HCEC 1CT (cell line): ENCODE measurements at regions not wholly inside any gene's neighbourhood (a gene's known extent, or its start where the extent isn't known, plus 50 kb on each side); places are given as distances from the start of the nearest gene placed in this dataset.

ENCODE experiments used
- DNase-seq: peaks from one replicate; pipeline ENCODE4 v3.0.0-alpha.2; 2017

GRCh38 chr14:101122237-101123141 is 219.0 kb upstream of the RTL1 start:
- DNase-seq: no peak

DNA sequence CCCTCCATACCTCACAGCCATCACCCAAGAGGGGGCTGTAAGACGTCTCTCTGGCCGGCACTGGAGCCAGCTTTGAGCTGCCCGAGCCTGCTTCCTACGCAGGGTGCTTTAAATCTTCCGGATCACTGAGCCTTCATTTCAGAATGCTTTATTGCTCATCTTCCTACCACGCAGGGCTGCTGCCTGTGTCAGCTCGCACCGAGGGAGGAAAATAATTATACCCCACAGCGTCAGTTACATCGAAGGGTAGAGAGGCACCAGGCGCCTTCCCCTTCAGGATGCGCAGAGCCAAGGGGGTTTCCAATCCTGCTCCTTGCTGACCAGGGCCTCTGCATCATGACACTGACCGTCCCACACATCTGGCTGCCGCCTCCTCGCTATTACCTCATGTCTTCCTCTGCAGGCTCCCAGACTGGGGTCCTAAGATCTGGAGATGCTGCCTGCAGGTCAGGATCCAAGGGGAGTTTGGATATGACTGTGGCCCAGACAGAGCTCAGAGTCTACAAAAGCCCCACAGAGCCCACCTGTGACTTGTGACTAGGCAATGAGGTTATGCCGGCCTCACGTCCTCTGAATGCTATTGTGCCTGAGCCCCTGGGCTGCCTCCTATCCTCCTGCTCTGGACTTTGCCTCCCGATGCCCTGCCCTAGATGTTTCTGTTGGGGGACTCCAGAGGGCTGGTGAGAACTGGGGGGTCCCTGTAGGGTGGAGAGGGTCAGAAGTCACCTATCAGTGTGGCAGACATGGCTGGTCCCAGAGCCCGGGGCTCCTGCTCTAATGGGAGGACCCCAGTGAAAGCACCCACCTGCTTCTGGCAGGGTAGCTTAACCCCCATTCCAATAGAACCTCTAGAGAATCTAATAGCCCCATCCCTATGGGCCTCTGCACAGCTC is 220.3 kb upstream of the RTL1 start:
- no peak for DNase-seq

GRCh38 chr14:101124815-101125214 is 221.3 kb upstream of the RTL1 start:
- no peak for DNase-seq

DNA sequence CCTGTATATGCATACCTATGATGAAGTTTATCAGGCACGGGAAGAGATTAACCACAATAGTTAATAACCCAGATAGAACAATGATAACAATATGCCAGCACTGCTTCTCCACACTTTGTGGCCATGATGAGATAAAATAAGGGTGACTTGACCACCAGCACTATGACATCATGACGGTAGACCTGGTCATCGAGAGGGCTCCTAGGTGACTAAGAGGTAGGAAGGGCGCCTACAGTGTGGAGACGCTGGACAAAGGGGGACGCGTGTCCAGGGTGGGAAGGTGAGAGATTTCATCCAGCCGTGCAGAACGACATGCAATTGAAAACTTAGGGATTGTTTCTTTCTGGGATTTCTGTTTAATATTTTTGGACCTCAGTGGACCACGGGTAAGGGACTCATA is 221.8 kb upstream of the RTL1 start:
- DNase-seq: no peak

DNA sequence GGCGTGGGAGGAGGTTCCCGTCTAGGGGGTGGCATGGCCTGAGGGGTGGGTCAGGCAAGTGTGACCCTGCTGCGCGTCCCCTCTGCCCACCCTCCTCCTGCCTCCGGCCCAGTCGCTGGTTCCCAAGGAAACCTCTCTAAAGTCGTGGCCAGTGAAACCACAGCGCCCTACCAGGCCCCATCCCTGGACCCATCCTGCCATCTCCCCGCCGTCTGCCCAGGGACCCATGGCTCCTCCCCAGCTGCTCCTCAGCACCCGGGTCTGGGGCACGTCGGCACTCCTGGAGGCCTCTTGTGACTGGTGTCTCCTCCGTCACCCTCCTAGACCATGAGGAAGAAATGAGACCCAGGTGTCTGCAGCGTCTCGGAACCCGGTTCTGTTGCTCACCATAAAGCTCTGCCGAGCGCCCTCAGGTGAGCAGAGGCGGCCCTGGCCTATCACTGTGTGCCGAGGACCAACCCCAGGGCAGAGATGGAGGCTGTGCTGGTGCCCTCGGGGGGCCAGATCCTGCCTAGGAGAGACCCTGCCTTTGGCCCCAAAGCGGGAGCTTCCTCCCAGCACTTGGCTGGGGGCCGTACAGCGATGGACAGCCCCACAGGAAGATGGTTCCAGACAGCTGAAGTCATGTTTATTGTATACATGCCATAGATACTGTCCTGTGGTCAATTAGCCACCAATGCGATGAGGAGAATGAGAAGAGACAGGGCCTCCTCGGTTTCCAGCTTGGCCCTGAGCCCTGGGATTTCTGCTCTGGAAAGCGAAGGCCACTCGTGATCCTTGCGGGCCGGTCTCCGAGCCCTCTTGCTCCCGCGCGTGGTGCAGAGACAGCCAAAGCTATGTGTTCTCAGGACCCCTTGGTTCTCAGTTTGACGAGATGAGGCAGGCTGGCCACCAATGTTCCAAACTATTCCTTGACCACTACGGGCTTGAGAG is 222.5 kb upstream of the RTL1 start:
- no peak for DNase-seq

DNA sequence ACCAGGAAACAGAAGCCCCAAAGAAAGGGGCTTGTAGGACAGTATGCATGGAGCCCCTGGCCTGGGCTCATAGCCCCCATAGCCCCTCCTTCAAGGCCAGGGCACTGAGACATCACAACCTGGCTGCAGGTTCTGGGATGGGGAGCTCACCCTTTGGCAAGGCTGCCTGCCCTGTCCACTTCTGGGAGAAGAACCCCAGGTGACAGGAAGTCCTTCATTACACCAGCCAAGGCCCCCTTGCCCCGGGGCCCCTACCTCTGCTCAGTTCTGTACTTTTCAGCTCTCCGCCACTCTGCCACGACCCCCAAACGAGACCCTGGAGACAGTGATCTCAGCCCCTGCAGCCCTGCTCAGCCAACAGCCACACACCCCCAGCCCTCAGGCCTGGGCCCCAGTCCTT is 223.2 kb upstream of the RTL1 start:
- no peak for DNase-seq

- no peak for DNase-seq
Measured at GRCh38 chr14:101127224-101127623, 223.7 kb upstream of the RTL1 start.

GRCh38 chr14:101128478-101129321 is 225.2 kb upstream of the RTL1 start:
- DNase-seq: no peak

DNA sequence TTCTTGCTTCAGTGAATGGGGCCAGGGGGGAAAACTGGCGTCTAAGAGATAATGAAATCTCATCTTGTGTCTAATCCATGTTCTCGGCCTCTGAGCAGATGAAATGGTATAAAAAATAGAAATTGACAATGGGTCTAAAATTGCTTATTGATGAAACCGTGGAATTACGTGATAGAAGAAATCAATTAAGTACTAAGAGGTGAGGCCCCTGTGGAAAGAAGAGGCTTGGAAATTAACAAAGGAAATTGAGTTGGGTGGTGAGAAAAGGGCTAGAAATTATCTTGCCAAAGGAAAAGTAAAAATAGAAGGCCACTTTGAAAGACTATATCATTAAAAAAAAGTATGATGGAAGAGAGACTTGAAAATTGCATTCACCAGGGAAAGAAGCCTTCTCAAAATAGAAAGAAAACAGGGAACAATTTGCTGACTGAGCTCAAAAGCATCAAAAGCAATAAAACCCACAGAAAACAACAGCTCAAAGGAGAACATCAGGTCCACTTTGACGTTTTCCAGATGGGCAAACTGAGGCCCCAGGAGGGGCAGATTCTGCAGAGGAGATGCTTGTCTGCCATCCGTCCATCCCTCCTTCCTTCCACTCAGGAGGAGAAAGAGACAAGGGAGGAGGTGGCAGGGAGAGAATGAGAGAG is 226.1 kb upstream of the RTL1 start:
- no peak for DNase-seq

GRCh38 chr14:101130861-101131260 is 227.3 kb upstream of the RTL1 start:
- no peak for DNase-seq

GRCh38 chr14:101131451-101131916 is 228.0 kb upstream of the RTL1 start:
- no peak for DNase-seq

GRCh38 chr14:101132051-101132571 is 228.6 kb upstream of the RTL1 start:
- DNase-seq: no peak

GRCh38 chr14:101132588-101132987 is 229.1 kb upstream of the RTL1 start:
- DNase-seq: no peak

- DNase-seq: no peak
Measured at GRCh38 chr14:101133068-101133467, 229.5 kb upstream of the RTL1 start.

DNA sequence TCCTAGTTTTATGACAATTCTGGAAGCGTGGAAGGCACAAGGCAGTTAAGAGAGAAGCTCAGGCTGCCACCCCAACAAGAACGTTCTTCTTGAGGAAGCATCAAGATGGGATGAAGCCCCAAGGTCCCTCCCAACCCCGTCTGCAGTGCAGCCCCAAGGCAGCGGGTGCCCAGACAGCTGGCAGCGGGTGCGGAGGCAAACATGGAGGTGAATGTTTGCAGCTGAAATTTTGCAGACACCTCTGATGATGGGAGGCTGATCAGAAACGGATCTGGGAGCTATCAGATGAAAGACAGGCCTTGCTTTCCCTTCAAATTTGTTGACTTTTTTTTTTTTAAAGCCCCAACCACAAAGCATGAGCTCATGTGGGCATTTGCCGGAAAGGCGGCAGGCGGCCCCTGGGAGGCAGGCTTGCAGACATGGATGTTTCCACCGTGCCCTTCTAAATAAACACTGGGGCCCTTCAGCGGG is 230.7 kb upstream of the RTL1 start:
- DNase-seq: no peak

GRCh38 chr14:101134851-101135433 is 231.4 kb upstream of the RTL1 start:
- DNase-seq: no peak

DNA sequence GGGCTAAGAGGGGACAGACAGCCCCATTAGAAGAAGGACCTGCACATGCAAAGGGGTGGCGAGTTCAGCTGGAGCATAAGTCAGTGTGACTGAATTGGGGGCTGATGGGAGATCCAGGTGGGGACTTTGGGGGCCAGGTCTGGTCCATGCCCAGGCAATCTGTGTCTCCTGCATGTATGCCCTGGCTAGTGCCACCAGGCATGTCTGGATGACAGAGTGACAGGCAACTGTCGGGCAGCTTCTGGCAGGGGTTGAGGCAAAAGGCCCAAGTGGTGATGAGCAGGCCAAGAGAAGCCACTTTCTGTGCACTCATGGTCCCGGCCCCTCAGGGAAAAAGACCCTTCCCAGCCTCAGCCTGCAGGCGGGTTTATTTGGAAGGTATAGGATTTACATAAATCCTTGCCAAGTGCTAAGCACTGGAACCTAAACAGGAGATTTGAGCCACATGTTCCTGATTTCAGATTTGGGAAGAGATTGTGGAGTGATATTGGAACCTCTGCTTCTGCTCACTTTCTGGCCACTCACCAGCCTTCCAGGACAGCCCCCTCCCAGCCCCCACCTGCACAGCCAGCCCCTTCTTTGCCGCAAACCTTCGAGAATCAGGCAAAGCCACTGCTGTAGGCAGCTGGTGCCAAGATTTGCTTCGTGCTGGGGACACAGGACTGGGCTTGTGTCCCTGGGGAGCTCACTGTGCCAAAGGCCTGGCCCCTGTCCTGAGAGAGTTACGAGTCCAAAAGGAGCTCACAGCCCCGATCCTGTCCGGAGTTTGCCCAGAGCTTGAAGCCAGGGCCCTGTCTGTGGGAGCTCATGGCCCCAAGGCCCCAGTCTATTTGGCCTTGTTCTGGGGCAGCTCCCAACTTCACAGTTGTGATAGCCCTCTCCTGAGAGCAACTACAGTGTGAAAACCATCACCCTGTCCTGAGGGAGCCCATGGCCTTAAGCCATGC is 232.5 kb upstream of the RTL1 start:
- DNase-seq: no peak

GRCh38 chr14:101137234-101137633 is 233.7 kb upstream of the RTL1 start:
- DNase-seq: no peak

DNA sequence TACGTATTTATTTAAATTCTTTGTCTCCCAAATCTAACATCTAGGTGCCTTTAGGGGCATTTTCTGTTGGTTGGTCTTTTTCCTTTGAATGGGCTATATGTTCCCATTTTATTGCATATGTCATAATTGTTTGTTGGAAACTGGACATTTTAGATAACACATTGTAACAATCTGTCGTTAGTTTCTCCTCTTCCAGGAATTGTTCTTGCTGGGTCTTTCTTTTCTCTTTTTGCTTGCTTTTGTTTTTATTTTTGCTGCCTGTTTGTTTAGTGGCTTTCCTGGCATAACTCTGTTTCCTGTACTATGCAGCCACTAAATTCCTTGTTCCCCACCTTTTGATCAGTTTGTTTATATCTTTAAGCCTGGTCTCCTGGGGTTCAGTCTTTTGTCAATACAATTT is 244.3 kb upstream of the RTL1 start:
- DNase-seq: no peak
